GM12891 (cell line): ENCODE measurements at regions not wholly inside any gene's neighbourhood (a gene's known extent, or its start where the extent isn't known, plus 50 kb on each side); places are given as distances from the start of the nearest gene placed in this dataset.

Experiments
- POLR2A ChIP-seq: IDR thresholded peaks from 2 replicates; pipeline ENCODE4 v1.6.1; 2011; ENCODE audit warnings: low read depth, low read length, control low read depth
- POU2F2 ChIP-seq: IDR thresholded peaks from 2 replicates; pipeline ENCODE4 v1.6.1; 2011; ENCODE audit warnings: low read depth, mild to moderate bottlenecking, control low read depth, low read length, moderate library complexity

GRCh38 chr4:56245547-56246232, 141.6 kb downstream of the AASDH start:
- TF ChIP-seq POLR2A (no peak), POU2F2 (no peak)
